Activated T-cell treated with anti-CD3 and anti-CD28 coated beads, Interleukin-2, amount 50 U/mL, for 4 hours (primary cell): ENCODE measurements at regions not wholly inside any gene's neighbourhood (a gene's known extent, or its start where the extent isn't known, plus 50 kb on each side); places are given as distances from the start of the nearest gene placed in this dataset.
"Not testable (repeated sequence)": the region's sequence is repeated elsewhere in the genome, so short reads cannot be mapped to it uniquely, and the experiment has no call there.

Experiments
- ATAC-seq, 2 donors: fragments of 200-7000 bp; cut with Tn5 transposase; one replicate each; pipeline ENCODE4 v1.10.0; 2021
- DNase-seq: peaks from one replicate; pipeline ENCODE4 v3.0.0-alpha.2; 2020
- H3K27me3 Mint-ChIP-seq: one replicate; pipeline ENCODE4 v1.8.0; 2021; ENCODE audit warnings: low read depth, mixed read lengths
- H3K36me3 Mint-ChIP-seq: one replicate; pipeline ENCODE4 v1.8.0; 2022; ENCODE audit warnings: mixed read lengths; ENCODE audit not compliant: insufficient read depth
- H3K4me1 Mint-ChIP-seq: one replicate; pipeline ENCODE4 v1.8.0; 2021; ENCODE audit warnings: low read depth, mixed read lengths
- H3K4me3 Mint-ChIP-seq: one replicate; pipeline ENCODE4 v1.8.0; 2021; ENCODE audit warnings: mild to moderate bottlenecking, moderate library complexity, mixed read lengths
- H3K9me3 Mint-ChIP-seq: one replicate; pipeline ENCODE4 v1.8.0; 2021; ENCODE audit warnings: mixed read lengths

DNA sequence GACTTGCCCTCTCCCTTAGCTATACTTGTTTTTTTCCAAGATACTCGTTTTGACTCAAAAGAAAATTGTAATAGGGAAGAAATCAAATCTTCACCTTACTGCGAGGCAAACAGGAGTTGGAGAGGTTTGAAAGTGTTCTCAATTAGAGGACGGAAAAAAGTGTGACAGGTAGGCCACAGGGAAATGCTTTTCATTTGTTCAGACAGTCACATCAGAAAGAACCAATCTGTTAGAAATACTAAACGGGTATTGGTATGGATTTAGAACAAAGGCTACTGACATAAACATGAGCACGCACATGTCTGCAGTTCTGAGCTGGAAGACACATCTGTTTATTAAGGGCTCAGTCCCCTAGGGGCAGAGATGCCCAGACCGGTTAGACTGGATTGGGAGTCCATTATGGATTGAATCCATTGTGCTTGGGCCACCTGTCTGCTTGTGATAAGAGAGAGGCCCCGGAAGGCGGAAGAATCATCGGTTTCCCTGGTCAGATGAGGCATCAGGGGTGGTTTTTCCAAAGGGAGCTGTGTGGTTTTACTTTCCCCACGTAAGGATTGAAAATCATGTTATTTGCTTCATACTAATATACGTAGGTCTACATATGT, 220.9 kb upstream of the MYLIP start:
- Mint-ChIP-seq H3K4me3 (no peak overlapping the region), H3K4me1 (peaks cover 13% of the 10 kb centered on the region)

GRCh38 chr6:15907220-15907913, 221.5 kb upstream of the MYLIP start:
- not testable (repeated sequence) for H3K36me3 Mint-ChIP-seq, H3K4me3 Mint-ChIP-seq, ATAC-seq, H3K27me3 Mint-ChIP-seq, H3K9me3 Mint-ChIP-seq, DNase-seq
- H3K4me1 Mint-ChIP-seq = peaks cover 11% of the 10 kb centered on the region

More for the DNA sequence above, 220.9 kb upstream of the MYLIP start:
- H3K36me3 Mint-ChIP-seq = no peaks in the 10 kb centered on the region
- no peak for ATAC-seq
- no peaks in the 10 kb centered on the region for H3K9me3 Mint-ChIP-seq
- H3K27me3 Mint-ChIP-seq = peaks cover 2% of the 10 kb centered on the region
- DNase-seq = no peak

DNA sequence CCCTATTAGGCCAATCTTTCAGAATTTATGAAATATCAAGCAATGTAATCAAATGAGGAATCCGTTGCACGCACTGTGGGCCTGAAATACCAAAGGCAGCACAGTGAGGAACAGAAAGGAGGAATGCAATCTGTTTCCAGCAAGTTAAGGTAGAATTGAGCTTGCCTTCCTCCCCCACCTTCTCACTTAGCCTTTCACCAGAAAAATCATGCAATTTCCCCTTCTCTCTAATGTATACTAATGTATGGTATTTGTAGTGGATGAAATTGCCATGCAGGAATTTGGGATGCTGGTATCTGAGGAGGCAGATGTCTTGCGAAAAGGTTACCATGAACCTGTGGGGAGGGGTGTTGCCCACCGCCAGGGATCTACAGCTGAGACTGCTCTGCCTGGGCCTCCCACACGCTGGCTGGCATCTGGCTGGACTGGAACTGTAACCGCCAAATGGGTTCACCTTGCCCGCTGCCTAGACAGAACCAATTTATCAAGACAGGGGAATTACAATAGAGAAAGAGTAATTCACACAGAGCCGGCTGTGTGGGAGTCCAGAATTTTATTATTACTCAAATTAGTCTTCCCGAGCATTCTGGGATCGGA, 222.4 kb upstream of the MYLIP start:
- Mint-ChIP-seq H3K27me3 (peaks cover 2% of the 10 kb centered on the region), H3K4me1 (peaks cover 8% of the 10 kb centered on the region), H3K4me3 (no peak overlapping the region), H3K9me3 (no peaks in the 10 kb centered on the region), H3K36me3 (no peaks in the 10 kb centered on the region)
- DNase-seq = no peak
- no peak for ATAC-seq

DNA sequence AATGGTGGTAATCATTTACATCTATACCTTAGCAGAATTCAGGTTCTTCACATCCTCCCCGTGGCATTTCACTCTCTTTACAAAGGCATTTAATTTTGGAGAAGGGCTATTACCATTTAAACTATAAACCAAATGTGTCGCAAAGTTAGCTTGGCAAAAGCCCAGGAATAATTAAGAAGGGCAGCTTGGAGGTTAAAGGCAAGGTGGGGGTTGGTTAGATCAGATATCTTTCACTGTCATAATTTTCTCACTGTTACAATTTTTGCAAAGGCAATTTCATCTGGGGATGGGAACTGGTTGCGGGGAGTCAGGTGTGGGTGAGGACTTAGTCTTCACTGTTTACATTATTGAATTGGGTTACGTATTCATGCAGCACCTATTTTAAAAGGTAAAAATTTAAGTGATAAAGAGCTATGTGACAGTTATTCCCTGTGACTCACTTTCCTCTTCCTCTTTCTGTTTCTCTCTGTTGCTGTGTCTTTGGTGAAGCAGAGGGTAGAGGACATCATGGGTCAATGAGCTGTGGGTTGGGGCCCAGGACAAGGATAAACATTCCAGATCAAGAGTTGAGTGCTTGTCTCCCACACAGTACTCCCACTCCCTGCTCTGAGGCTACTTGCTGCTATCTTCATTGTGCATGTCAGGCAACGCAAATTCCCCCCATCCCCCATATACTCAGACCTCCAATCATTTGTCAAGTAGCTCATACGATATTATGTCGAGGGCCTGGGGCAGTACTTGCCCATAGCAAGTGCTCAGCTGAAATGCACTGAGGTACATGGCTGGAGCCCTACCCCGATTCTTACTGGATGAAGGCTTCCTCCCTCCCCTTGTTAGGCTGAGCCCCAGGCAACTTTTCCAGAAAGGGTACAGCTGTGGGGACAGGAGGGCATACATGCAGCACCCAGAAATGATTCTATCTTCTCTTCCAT, 223.1 kb upstream of the MYLIP start:
- H3K36me3 Mint-ChIP-seq = no peaks in the 10 kb centered on the region
- H3K4me1 Mint-ChIP-seq = peaks cover 13% of the 10 kb centered on the region
- DNase-seq (no peak), ATAC-seq (no peak)
- H3K9me3 Mint-ChIP-seq = no peaks in the 10 kb centered on the region
- H3K27me3 Mint-ChIP-seq = peaks cover 2% of the 10 kb centered on the region
- no peak overlapping the region for H3K4me3 Mint-ChIP-seq

- peaks cover 2% of the 10 kb centered on the region for H3K27me3 Mint-ChIP-seq
- no peaks in the 10 kb centered on the region for H3K36me3 Mint-ChIP-seq
- no peak overlapping the region for H3K4me3 Mint-ChIP-seq
- H3K4me1 Mint-ChIP-seq = peaks cover 13% of the 10 kb centered on the region
- H3K9me3 Mint-ChIP-seq = no peaks in the 10 kb centered on the region
- ATAC-seq = no peak
- DNase-seq = no peak
Observed at GRCh38 chr6:15904651-15905376, 224.1 kb upstream of the MYLIP start.

- Mint-ChIP-seq H3K36me3 (no peaks in the 10 kb centered on the region), H3K9me3 (no peaks in the 10 kb centered on the region), H3K4me3 (no peak overlapping the region), H3K4me1 (peaks cover 12% of the 10 kb centered on the region), H3K27me3 (peaks cover 2% of the 10 kb centered on the region)
- DNase-seq (no peak), ATAC-seq (peak; percentile 89 to 90)
Observed at GRCh38 chr6:15901141-15902115, 227.5 kb upstream of the MYLIP start.

DNA sequence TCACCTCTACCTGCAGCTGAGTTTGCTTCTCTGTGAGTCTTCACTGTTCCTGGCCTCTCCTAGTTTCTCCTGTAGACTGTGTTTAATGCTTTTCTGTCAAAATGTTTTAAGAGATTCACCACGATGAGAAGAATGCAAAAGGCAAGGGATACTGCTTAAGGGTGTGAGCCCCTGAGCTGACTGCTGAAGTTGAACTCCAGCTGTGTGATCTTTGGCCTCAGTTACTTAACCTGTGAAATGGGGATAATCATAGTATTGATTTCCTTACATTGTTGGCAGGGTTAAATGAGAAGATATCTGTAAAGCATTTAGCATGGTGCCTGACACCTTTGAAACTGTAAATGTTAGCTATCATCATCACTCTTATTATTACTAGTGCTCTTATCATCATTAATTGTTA, 230.2 kb upstream of the MYLIP start:
- H3K4me3 Mint-ChIP-seq = no peak overlapping the region
- peaks cover 2% of the 10 kb centered on the region for H3K27me3 Mint-ChIP-seq
- peaks cover 6% of the 10 kb centered on the region for H3K4me1 Mint-ChIP-seq
- no peaks in the 10 kb centered on the region for H3K9me3 Mint-ChIP-seq
- no peaks in the 10 kb centered on the region for H3K36me3 Mint-ChIP-seq
- ATAC-seq (no peak), DNase-seq (no peak)

GRCh38 chr6:15897063-15897876, 231.6 kb upstream of the MYLIP start:
- peaks cover 6% of the 10 kb centered on the region for H3K4me1 Mint-ChIP-seq
- no peaks in the 10 kb centered on the region for H3K36me3 Mint-ChIP-seq
- no peak for DNase-seq
- no peak for ATAC-seq
- H3K9me3 Mint-ChIP-seq = peaks cover 4% of the 10 kb centered on the region
- no peaks in the 10 kb centered on the region for H3K27me3 Mint-ChIP-seq
- no peak overlapping the region for H3K4me3 Mint-ChIP-seq

DNA sequence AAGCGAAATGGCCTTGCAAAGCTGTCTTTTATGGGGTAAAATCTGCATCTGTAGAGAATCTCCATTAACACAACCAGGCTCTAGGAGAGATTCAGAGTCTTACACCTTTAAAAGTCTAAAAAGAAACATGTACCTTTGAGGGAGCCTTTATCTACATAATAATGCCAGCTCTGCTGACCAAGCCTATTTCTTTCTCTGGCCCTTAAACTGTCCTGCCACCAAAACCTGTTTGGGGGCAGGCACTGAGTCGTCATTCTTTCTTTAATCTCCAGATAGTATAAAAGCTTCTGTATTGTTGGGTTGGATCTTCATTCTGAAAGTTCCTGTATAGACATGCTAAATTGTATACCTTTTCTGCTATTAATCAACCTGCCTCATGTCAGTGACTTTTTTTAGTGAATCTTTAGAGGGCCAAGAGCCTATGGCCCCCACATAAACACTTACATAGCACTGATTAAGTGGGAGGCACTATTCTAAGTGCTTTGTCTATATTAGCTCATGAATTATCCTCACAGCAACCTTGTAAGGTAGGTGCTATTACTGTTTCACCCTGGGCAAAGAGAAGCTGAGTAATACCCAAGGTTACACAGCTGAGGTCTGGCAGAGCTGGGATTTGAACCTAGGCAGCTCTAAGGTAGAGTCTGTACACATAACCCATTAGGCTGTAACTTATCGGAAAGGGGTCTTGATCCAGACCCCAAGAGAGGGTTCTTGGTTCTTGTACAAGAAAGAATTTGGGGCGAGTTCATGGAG, 232.3 kb upstream of the DTNBP1 start:
- Mint-ChIP-seq H3K4me3 (no peak overlapping the region), H3K36me3 (no peaks in the 10 kb centered on the region), H3K9me3 (peaks cover 4% of the 10 kb centered on the region), H3K27me3 (no peaks in the 10 kb centered on the region), H3K4me1 (no peaks in the 10 kb centered on the region)
- no peak for ATAC-seq
- no peak for DNase-seq

GRCh38 chr6:15893556-15894253, 230.9 kb upstream of the DTNBP1 start:
- Mint-ChIP-seq H3K36me3 (no peaks in the 10 kb centered on the region), H3K4me3 (no peak overlapping the region), H3K27me3 (no peaks in the 10 kb centered on the region), H3K4me1 (no peaks in the 10 kb centered on the region), H3K9me3 (peaks cover 4% of the 10 kb centered on the region)
- ATAC-seq (no peak), DNase-seq (no peak)

DNA sequence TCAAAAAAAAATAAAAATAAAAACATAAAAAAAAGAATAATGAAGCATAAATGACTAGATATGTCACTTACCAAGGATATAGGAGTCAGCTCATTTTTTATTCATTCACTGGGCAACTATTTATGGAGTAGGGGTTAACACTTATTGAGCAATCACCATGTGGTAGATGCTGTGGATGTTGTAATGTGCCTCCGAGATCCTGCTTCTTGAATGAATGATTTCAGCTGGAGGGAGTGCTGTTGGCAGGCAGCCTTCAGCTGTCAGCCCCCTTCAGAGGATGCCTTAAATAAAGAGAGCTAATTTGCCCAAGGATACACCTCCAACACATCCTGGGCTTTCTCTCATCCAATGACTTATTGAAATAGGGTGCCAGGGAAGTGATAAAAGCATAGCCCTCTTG, 229.5 kb upstream of the DTNBP1 start:
- no peak for DNase-seq

More for the DNA sequence above, 229.5 kb upstream of the DTNBP1 start:
- Mint-ChIP-seq H3K4me3 (no peak overlapping the region), H3K36me3 (no peaks in the 10 kb centered on the region), H3K4me1 (peaks cover 2% of the 10 kb centered on the region), H3K9me3 (peaks cover 4% of the 10 kb centered on the region), H3K27me3 (no peaks in the 10 kb centered on the region)
- no peak for ATAC-seq
